Fibroblast of gingiva (primary cell): ENCODE measurements at regions not wholly inside any gene's neighbourhood (a gene's known extent, or its start where the extent isn't known, plus 50 kb on each side); places are given as distances from the start of the nearest gene placed in this dataset.

Experiments
- DNase-seq: peaks from one replicate; pipeline ENCODE4 v3.0.0-alpha.2; 2011; ENCODE audit warnings: low read depth

DNA sequence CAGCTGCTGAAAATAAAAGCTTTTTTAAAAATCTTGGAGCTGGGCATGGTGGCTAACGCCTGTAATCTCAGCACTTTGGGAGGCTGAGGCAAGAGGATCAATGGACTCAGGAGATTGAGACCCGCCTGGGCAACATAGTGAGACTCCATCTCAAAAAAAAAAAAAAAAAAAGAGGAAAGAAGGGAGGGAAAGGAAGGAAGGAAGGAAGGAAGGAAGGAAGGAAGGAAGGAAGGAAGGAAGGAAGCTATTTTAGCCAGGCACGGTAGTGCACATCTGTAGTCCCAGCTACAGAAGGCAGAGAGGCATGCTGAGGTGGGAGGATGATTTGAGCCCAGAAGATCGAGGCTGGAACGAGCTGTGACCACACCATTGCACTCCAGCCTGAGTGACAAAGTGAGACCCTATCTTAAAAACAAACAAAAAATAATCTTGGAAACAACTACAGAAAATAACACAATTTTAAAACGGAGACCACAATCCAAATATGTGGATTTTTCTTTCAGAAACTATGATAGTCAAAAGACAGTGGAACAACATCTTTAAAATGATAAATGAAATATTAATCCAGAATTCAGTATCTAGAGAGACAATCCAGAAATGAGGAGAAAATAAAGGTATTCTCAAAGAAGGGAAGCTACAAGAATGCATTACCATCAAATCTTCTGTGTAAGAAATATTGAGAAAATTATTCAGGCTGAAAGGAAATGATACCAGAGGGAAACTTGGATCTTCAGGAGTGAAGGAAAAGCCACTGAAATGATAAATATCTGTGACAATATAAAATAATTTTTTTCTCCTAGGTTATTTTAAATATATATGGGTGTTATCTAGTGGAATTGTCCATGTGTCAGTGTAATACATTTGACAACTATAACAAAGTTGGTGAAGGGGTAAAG lies 182.0 kb downstream of the GPX5 start:
- DNase-seq = no peak

DNA sequence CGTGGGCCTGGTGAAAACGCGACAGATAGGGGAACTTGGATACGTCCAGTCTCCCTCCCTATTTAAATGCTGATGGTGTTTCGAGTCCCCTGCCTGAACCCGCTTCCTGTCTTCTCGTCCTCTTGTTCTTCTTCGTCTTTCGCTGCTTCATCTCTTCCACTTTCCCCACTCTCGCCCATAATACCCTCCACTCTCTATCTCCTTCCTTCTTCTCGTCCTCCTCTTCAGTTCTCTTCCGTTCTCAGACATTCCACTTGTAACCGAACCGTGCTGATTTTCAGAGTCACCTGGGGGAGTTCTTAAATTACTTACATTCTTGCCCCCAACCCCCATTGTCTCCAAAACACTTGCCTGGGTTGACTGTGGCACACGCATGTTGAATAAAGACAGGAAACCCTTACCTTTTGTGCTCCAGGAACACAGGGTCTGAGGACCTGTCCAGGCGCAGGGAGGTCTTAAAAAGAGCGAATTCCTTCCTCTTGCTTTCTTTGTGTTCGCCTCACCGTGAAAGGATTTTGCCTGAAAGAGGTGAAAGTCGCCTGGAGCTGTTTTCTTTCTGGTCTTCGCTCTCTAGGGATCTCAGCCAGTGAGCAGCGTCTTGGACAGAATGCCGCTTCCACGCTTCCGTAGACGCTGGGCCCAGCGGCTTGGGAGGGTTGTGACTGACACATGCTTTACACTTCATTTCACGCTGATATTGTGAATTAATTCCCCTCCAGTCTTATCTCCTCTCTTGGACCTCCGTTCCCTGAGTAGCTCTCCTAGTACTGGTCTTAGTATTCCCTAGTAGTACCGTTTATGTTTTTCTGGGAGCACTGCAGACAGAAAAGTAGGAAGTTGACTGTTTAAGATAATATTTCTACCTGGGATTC lies 184.0 kb downstream of the GPX5 start:
- no peak for DNase-seq

DNA sequence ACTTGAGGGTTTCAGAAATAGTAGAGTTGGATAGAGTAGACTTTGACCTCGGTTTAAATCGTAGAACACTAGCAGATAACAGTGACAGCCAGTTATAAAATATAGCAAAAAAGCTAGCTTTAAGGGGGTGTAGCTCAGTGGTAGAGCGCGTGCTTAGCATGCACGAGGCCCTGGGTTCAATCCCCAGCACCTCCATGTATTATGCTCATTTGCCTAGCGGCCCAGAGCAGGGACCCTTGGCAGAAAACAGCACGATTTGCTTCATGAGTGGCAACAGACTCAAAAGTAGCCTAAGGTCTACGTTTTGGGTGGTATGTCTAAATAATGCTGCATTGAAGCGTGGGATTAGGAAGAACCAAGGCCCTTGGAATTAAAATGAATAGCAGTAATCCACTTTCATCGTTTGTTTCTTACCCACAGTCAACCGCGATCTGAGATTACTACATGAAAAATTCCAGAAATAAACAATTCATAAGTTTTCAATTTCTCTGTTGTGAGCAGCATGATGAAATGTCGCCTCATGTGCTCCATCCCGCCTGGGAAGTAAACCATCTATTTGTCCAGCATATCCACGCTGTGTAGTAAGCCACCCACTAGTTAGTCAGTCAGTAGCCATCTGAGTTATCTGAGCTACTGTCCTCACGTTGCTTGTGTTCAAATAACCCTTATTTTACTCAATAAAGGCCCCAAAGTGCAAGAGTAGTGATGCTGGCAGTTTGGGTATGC lies 184.9 kb downstream of the GPX5 start:
- DNase-seq = peak; percentile 48

DNA sequence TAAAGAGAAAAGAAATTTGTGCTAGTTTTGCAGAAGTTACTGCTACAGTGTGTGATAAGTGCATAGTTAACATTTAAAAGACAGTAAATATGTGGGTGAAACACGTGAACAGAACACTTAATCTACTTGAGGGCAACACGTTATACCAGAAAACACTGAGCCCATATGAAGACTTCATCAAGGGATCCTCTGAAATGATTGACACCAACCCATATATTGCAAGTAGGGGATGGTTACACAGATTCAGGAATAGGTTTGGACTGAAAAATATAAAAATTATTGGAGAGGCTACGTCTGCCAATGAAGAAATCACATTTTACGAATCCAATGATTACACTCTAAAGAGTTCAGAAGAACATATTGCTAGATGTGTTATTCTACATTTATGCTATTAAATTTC lies 185.6 kb downstream of the GPX5 start:
- DNase-seq = no peak

DNA sequence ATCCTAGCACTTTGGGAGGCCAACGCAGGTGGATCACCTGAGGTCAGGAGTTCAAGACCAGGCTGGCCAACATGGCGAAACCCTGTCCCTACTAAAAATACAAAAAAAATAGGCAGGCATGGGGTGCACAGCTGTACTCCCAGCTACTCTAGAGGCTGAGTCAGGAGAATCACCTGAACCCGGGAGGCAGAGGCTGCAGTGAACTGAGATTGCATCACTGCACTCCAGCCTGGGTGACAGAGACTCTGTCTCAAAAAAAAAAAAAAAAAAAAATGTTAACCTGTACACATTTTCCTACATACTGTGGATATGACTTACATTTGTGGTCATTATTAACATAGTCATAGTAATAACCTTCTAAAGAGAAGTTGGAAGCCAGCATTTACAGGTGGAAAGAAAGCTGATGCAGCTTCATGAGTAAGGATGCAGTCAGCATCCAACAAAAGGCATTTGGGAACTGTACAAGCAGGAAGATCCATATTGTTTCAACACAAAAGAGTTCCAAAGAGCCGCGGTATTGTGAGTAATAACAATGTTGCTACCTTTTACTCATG lies 186.2 kb downstream of the GPX5 start:
- DNase-seq = no peak

DNA sequence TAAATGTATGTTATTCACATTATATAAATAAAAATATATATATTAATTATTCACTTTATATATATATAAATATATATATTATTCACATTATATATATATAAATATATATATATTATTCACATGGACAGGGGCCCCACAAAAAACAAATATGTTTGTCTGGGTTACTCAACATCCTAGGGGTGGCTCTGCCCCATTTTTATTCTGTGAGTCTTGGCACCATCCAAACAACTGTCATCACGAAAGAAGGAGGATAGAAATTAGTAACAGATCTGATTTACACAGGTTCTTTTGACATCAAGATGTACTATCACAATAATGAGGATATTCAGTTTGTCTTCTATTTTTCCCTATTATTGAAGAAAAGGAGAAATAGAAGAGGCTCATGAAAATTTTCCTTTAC lies 187.3 kb downstream of the GPX5 start:
- no peak for DNase-seq

DNA sequence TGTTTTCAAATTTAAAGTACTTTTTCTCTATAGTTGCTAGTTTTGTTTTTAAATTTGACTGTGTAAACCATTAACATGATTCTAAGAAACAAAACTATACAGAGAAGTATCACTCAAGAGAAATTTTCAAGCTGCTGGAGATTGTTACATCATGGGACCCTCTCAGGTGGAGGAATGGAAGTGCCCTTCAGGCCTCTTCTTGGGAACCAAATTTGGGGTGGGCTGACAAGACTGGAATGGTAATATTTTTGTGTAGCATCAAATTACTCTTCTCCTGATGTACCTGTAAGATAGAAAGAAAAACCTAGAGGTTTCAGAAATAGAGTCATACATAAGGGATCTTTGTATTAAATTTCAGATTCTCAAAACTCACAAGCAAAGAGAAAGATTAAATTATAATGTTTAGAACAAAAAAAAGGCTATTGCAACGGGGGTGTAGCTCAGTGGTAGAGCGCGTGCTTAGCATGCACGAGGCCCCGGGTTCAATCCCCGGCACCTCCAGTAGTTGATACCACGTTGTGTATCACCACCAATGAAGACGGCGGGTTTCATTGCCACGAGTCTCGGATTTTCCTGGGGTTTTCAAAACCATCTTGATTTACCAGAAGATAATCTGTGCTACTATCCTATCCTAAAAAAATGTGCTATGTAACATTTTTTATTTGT lies 193.7 kb downstream of the GPX5 start:
- DNase-seq = peak; percentile 27

DNA sequence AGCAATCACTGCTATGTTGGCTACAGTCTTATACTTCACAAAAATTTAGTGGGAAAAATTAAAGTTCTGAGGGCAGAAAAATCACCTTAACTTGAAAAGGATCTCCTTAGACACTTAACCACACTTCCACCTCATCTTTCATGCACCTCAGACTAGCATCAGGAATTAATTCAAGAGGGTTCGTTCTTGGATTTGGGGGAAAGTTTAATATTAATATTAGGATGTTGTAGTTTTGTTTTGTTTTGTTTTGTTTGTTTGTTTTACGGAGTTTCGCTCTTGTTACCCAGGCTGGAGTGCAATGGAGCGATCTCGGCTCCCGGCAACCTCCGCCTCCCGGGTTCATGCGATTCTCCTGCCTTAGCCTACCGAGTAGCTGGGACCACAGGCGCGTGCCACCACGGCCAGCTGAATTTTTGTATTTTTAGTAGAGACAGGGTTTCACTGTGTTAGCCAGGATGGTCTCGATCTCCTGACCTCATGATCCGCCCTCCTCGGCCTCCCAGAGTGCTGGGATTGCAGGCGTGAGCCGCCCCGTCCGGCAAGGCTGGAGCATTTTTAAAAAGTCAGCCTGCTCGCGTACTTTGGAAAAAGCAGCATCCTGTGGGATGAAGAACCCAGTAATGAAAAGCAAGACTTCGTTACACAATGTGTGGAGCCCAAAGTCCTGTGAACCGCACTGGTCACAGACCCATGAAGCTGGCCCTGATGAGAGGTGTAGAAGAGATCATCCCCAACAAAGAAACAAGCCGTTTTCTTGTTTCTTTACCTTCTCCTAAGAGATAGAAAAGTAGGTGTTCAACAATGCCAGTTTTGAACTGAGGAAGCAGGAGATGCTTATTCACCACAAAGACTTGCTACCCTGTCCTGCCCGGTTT lies 194.9 kb downstream of the GPX5 start:
- no peak for DNase-seq

DNA sequence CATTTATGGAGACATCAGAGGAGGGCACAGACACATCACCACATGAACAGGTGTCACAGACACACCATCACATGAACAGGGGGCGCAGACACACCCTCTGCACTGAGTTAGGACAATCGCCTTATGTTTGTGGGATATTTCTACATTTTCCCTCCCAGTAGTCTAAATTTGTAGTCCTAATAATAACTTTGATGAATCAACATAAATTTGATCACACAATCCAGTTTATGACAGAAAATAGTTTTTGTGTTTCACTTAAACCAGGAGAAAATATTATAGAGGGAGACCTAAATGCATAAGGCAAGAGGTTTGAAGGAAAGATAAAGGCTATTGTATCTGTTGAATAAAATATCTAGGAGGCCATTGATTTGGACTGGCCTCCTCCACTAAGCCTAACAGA lies 195.7 kb downstream of the GPX5 start:
- no peak for DNase-seq

DNA sequence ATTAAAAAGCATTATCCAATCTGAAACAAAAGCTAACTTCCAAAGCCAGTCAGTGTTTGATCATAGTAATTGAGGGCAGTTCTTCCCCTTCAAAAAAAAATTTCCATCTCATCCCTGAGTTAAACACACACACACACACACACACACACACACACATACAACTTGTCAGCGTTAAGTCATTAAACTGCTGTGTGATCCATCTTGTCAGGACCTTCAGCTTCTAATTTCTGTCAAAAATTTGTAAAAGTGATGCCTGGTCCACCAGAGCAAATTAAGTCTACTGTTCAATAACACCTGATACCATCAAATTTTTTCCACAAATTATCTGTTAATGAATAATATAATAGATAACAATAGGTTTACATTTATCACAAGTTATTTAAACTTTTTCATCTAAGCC lies 198.7 kb downstream of the GPX5 start:
- DNase-seq = no peak

DNA sequence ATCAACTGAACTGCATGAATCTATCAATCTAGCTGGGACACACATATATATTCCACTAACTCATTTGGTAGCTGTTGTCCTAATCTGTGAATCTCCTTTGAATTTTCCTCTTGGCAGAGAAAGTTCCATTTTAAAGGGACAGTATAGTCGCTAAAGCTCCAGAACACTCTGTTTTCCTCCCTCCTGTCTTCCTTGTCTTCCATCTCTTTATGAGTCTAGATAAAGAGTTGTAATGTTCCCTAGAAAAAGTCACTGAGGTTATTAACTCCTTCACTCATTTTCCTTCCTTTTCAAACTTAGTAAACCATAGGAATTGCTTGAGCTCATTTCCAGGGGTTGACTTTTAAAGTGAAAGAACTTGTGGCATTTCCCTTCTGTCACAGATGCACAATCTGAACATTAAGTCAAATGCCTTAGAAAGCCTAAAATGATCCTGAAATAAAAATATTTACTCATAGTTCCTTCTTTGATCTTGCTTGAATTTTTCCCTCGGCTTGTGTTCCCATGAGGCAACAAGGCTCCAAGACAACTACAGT lies 198.4 kb downstream of the TRIM27 start:
- no peak for DNase-seq

DNA sequence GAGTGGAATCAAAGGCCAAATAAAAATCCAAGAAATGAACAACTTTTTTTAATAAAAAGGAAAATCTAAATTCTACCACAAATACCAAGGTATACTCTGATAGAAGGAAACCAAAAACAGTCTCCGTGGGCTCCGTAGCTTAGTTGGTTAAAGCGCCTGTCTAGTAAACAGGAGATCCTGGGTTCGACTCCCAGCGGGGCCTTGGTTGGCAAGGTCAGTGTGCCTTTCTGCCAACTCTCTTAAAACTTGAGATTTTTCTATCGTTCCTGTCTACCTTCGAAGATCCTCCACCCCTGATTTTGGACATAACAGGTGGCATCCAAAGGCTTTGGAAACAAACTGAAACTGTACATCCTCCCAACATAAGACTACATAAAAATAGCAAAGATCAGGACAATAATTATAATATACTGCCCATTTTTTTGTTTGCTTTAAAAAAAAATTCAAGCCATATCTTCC lies 197.9 kb downstream of the TRIM27 start:
- DNase-seq = peak; percentile 20

DNA sequence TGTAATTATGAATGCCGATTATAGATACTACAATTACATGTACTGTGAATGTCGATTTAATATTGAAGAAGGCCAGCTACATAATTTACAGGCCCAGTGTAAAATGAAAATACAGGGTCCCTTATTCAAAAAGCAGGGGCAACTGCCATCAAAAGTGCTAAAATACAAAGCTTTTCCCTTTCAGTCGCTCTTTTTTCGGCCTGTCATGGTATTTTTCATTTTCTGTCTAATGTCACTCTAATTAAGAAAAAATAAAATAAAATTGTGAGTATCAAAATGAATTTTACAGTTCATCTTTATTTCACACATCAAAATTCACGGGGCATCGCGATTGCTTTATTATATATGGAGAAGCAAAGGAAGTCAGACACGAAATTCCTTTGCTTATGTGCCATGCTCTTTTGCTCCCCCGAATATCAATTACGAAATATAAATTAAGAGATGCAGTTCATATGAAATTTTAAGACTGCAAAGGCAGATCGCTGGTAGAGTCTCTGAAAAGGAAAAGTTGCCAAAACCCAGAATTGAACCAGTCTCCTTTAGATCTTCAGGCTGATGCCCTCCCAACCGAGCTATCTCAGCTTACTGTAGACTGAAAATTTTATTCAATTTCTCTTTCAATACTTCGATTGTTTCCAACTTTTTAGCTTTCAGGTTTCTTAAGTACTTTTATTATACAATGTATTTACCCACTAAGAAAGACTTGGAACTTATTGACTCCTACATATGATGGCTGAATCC lies 197.0 kb downstream of the TRIM27 start:
- DNase-seq = no peak

DNA sequence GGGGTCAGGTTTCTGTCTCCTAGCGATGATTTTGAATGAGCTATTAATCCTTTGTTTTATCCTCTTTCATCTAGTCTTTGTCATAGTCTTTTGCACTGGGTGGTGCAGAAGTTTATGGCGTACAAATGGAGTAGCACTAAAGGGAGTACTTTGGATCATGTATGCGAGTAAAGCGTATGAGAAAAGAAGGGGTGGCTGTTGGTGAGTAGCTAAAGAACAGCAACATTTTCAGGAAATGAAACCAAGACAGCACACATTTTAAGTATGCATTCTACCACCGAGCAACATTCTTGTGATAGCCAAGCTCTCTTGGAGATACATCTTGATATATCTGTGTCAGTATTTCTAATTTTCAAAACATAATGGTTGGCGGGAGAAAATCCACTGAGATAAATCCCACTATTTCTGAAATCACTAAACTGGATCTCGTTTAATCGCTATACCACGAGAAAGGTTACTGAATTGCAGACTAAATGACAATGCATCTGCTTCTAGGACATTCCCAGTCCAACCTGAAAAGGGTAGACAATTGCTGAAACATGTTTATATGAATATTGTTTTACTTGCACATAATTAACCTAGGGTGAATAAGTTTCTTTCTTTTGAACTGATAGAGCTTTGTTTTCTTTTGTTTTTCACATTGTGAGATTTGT lies 196.1 kb downstream of the TRIM27 start:
- DNase-seq = no peak

DNA sequence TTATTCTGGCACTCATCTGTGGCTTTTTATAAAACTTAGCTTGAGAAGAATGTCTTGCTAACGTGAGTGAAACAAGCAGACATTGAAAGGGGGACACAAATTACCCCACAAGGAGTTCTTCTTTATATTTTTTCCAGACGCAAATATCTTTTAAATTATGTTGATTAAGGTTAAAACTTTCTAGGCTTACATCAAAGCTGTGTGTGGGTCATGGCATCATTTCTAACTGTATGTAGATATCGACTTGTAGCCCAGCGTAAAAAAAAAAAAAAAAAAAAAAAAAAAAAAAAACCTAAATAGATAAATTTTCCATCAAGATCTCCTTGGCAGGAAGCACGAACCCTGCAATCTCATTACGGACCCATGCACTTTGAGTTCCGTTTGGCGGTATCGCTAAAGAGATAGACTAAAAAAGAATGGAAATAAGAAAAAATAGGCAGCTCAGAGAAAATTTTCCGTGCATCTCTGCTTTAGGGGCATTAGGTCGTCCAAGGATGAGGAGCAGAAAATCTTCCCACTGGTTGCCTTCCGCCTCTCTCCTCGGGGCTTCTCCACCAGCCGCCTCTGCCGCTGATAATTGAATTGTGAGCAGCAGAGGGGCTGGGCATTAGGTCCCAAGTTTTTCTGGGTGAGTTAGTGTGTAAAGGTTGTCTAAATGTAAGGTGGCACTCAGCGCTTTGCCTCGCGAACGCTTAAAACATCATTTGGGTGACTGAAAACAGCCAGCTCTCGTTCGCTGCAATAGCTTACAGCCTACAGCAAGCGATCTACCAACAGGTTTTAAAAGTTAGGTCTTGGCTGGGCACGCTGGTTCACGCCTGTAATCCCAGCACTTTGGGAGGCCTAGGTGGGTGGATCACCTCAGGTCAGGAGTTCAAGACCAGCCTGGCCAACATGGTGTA lies 194.0 kb downstream of the TRIM27 start:
- DNase-seq = no peak

DNA sequence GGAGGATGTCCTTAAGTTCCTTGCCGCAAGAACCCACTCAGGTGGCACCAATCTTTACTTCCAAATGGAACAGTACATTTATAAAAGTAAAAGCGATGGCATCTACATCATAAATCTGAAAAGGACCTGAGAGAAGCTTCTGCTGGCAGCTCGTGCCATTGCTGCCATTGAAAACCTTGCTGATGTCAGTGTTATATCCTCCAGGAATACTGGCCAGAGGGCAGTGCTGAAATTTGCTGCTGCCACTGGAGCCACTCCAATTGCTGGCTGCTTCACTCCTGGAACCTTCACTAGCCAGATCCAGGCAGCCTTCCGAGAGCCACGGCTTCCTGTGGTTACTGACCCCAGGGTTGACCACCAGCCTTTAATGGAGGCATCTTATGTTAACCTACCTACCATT lies 191.7 kb downstream of the TRIM27 start:
- DNase-seq = no peak

DNA sequence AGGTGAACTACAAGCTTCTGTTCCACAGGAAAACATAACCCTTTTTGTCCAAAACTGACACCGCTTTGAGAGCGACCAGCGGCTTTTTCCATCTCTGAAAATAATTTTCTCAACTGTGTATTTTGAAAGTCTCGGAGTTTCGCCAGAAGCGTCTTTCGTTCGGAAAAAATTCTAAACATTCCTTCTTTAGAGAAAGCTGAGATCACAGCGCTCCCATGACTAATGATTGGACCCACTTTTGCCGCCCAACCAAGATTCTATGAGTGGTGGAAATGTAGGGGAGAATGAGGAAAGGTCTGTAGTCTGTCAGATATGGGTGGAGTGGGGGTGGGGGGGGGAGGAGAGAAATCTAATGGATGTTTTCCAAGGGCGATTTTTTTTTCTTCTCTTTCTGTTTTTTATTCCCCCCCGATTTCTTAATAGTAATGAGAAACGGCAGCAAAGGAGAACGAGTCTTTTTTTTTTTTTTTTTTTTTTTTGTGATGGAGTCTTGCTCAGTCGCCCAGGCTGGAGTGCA lies 189.3 kb downstream of the TRIM27 start:
- no peak for DNase-seq

DNA sequence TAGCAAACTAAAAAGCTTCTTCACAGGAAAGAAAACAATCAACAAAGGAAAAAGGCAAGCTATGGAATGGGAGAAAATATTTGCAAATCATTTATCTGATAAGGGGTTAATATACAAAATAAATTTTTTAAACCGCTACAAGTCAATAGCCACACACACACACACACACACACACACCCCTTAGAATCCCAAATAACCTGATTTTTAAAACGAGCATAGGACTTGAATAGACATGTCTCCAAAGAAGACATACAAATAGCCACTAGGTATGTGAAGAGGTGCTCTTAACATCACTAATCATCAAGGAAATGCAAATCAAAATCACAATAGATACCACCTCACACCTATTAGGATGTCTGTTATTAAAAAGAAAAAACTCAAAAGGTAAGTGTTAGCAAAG lies 187.7 kb downstream of the TRIM27 start:
- DNase-seq = no peak
